ENCODE measurements at regions not wholly inside any gene's neighbourhood (a gene's known extent, or its start where the extent isn't known, plus 50 kb on each side); places are given as distances from the start of the nearest gene placed in this dataset.

GRCh38 chr17:51441431-51441830 lies 181.1 kb downstream of the UTP18 start:
- no peaks in the 10 kb centered on the region for H3K27me3 ChIP-seq (ENCODE audit: control insufficient read depth, insufficient read depth, low read length)
- no peak for DNase-seq (ENCODE audit: low read depth)
- TF ChIP-seq, protein P1, sequence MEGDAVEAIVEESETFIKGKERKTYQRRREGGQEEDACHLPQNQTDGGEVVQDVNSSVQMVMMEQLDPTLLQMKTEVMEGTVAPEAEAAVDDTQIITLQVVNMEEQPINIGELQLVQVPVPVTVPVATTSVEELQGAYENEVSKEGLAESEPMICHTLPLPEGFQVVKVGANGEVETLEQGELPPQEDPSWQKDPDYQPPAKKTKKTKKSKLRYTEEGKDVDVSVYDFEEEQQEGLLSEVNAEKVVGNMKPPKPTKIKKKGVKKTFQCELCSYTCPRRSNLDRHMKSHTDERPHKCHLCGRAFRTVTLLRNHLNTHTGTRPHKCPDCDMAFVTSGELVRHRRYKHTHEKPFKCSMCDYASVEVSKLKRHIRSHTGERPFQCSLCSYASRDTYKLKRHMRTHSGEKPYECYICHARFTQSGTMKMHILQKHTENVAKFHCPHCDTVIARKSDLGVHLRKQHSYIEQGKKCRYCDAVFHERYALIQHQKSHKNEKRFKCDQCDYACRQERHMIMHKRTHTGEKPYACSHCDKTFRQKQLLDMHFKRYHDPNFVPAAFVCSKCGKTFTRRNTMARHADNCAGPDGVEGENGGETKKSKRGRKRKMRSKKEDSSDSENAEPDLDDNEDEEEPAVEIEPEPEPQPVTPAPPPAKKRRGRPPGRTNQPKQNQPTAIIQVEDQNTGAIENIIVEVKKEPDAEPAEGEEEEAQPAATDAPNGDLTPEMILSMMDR (IDR thresholded peaks at IDR 0.05; ENCODE audit: insufficient read depth, low read length, poor library complexity, severe bottlenecking) = no peak
- no peaks in the 10 kb centered on the region for H3K36me3 ChIP-seq (ENCODE audit: control insufficient read depth, insufficient read depth, low read length)
- H3K4me3 ChIP-seq (ENCODE audit: low read depth, low read length) = no peak overlapping the region

- H3K4me3 ChIP-seq (ENCODE audit: low read depth, low read length) = no peak overlapping the region
- DNase-seq (ENCODE audit: low read depth) = no peak
- no peaks in the 10 kb centered on the region for H3K36me3 ChIP-seq (ENCODE audit: control insufficient read depth, insufficient read depth, low read length)
- TF ChIP-seq, protein P1 (IDR thresholded peaks at IDR 0.05; ENCODE audit: insufficient read depth, low read length, poor library complexity, severe bottlenecking) = no peak
- no peaks in the 10 kb centered on the region for H3K27me3 ChIP-seq (ENCODE audit: control insufficient read depth, insufficient read depth, low read length)
Measured at GRCh38 chr17:51442088-51442865, 181.9 kb downstream of the UTP18 start.

GRCh38 chr17:51443646-51444045 lies 183.3 kb downstream of the UTP18 start:
- no peak for DNase-seq (ENCODE audit: low read depth)
- Histone ChIP-seq H3K4me3 (ENCODE audit: low read depth, low read length) (no peak overlapping the region), H3K27me3 (ENCODE audit: control insufficient read depth, insufficient read depth, low read length) (no peaks in the 10 kb centered on the region), H3K36me3 (ENCODE audit: control insufficient read depth, insufficient read depth, low read length) (no peaks in the 10 kb centered on the region)
- TF ChIP-seq, protein P1 (IDR thresholded peaks at IDR 0.05; ENCODE audit: insufficient read depth, low read length, poor library complexity, severe bottlenecking) = no peak

DNA sequence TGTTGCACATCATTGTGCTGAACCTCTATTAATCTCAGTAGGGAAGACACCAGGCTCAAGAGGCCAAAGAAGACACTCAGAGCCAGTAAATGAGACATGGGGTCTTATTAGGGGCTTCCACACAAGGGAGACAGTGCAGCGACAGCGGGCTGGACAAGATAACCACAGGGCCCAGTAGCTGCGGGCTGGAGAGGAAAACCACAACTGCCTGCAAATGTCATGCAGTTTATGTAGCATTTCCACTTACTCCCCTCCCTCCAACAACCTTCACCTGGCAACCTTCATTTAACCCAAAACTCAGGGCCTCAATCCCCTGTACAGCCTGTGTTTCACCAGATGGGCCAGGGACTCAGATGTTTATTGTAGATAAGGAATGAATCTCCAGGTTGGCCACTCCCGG lies 185.6 kb downstream of the UTP18 start:
- TF ChIP-seq, protein P1 (IDR thresholded peaks at IDR 0.05; ENCODE audit: insufficient read depth, low read length, poor library complexity, severe bottlenecking) = no peak
- H3K27me3 ChIP-seq (ENCODE audit: control insufficient read depth, insufficient read depth, low read length) = no peaks in the 10 kb centered on the region
- no peak overlapping the region for H3K4me3 ChIP-seq (ENCODE audit: low read depth, low read length)
- H3K36me3 ChIP-seq (ENCODE audit: control insufficient read depth, insufficient read depth, low read length) = no peaks in the 10 kb centered on the region
- DNase-seq (ENCODE audit: low read depth) = no peak

DNA sequence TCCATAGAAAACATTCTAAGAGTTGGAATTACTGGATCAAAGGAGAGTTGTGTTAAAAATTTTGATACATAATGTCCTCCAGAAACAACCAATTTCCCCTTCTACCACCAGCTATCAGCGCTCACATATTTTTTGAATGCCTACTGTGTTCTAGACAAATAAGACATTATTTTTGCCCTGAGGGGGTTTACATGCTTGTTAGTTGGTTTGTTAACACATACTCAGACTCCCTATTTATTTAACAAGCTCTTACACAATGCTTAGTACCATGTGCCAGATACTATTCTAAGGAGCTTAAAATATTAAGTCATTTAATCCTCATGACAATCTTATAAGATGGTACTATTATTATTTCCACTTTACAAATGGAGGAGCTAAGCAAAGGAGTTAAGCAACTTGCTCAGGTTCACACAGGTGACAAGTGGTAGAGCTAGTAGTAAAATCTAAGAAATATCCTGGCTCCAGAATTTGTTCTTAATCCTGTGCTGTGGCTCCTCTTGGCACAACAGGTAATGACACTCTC lies 194.2 kb downstream of the UTP18 start:
- no peaks in the 10 kb centered on the region for H3K36me3 ChIP-seq (ENCODE audit: control insufficient read depth, insufficient read depth, low read length)
- DNase-seq (ENCODE audit: low read depth) = no peak
- TF ChIP-seq, protein P1 (IDR thresholded peaks at IDR 0.05; ENCODE audit: insufficient read depth, low read length, poor library complexity, severe bottlenecking) = no peak
- H3K27me3 ChIP-seq (ENCODE audit: control insufficient read depth, insufficient read depth, low read length) = no peaks in the 10 kb centered on the region
- no peak overlapping the region for H3K4me3 ChIP-seq (ENCODE audit: low read depth, low read length)

DNA sequence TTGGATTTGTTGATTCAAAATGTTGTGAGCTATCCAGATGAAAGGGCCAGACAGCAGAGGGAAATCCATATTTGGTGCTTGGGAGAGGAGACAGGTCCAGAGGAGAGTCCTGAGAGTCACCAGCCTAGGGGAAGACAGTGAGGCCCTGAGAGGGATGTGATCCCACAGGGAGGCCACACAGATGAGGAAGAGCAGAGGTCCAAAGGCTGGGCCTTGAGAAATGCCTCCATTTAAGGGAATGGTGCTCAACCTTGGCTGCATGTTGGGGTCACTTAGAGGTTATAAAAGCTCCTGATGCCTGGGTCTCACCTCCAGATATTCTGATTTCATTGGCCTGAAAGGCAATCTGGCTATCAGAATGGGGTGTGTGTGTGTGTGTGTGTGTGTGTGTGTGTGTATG lies 194.9 kb downstream of the UTP18 start:
- DNase-seq (ENCODE audit: low read depth) = no peak
- TF ChIP-seq, protein P1 (IDR thresholded peaks at IDR 0.05; ENCODE audit: insufficient read depth, low read length, poor library complexity, severe bottlenecking) = no peak
- Histone ChIP-seq H3K36me3 (ENCODE audit: control insufficient read depth, insufficient read depth, low read length) (no peaks in the 10 kb centered on the region), H3K4me3 (ENCODE audit: low read depth, low read length) (no peak overlapping the region), H3K27me3 (ENCODE audit: control insufficient read depth, insufficient read depth, low read length) (no peaks in the 10 kb centered on the region)

Measured in kidney epithelial cell (primary cell).